HG02642 (cell line): ENCODE measurements at regions not wholly inside any gene's neighbourhood (a gene's known extent, or its start where the extent isn't known, plus 50 kb on each side); places are given as distances from the start of the nearest gene placed in this dataset.
"Not testable (repeated sequence)": the region's sequence is repeated elsewhere in the genome, so short reads cannot be mapped to it uniquely, and the experiment has no call there.

Source experiments
- ATAC-seq: cut with Tn5 transposase; IDR thresholded peaks from one replicate; pipeline ENCODE4 v1.9.1; 2021; ENCODE audit warnings: mild to moderate bottlenecking; ENCODE audit not compliant: unreplicated experiment, poor library complexity

DNA sequence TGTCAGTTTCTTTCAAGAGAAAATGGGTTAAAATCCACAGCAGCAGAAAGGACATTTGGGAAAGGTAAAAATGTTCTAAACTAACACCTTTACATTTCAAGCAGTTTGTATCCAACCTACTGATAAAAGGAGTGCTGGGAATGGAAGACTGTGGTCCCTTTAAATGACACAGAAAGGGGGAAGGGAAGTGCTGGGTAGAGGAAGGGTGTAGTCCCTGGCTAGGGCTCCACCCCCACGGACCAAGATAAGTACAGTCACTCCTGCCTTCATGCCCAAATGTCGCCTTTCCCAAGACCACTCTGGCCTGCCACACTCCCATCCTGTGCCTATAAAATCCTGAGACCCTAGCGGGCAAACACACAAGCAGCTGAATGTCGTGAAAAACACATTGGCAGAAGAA is 350.9 kb upstream of the POU1F1 start:
- no peak for ATAC-seq

DNA sequence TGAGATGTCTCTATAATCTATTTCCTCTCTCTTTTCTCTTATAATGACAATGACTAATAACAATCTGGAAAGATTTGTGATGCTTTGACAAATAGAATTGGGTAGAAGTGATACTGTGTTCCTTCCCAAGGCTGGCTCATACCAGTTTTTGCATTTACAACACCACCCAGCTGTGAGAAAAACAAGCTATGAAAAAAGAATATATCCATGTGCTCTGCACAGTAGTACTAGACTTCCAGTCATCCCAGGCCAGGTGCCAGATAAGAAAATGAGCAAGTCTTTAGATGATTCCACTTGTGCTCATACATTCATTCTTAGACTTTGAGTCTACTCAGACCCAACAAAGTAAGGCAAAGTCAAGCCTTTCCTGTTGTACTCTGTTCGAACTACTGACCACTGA is 350.2 kb upstream of the POU1F1 start:
- ATAC-seq: no peak

DNA sequence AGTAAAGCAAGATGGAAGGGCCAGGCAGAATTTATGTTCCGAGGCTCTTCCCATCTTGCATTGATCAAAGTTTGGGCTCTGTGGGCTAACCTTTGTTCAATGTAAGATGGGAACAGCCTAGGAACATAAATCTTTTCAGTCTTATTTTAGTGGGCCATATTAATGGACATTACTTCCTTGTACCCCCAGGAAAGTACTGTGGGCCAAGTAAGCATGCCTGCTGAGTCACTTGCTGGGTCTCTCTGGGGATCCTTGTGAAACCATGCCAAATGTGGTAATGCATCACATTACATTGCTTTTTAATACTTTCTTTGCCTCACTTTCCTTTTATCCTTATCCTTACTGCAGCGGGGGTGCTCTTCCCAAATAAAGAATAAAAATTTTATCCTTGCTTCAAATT is 349.5 kb upstream of the POU1F1 start:
- no peak for ATAC-seq

DNA sequence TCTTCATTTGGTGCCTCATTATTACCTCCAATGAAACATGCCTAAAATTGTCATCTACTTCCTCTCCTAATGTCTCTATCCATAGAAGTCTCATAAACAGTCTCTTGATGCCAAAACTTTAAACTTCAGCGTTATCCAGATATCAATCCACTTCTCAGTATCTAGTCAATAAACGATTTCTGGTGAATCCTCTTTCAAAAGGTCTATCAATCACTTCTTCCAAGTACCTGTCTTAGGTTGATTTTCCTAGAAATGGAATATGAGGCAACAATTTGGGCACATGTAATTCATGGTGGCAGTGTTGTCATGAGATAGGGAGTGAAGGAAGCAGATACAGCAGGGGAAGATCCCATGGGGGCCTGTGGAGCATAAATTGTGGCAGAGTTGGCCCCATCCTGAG is 348.5 kb upstream of the POU1F1 start:
- ATAC-seq: no peak

DNA sequence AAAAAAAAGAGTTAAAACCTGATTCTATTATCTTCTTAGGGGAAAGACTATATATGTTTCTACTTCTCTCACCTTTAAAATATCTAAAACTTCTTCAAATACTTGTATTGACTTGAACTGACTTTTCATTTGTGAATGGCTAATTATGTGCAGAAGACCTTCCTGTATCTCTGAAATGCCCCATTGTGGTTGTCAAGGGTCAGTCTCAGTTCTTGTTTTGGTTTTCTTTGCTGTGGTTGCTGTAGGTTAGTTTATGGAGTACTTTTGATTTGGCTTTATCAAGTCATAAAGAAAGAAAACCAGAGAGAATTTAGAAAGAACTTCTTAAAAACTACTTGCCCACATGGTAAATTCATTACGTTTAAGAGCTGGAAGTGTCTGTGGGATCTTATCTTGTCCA is 345.3 kb upstream of the POU1F1 start:
- no peak for ATAC-seq

DNA sequence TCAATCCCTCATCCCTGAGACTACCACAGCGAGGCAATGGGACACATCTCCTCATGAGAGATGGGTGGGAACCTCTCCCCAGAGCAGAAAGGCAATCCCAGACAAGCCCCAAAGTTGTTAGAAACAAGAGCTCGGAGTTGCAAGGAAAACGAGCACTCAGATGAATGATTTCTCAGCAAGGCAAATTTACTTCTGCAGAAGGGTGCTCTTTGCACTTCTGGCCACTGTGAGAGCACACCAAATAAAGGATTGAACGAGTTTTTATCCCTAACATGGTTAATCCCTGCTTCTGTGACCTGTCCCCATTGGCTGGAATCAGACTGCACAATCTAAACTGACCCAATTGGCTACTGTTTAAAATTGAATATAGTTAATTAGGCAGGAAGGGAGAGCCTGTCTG is 339.1 kb upstream of the POU1F1 start:
- ATAC-seq: no peak

DNA sequence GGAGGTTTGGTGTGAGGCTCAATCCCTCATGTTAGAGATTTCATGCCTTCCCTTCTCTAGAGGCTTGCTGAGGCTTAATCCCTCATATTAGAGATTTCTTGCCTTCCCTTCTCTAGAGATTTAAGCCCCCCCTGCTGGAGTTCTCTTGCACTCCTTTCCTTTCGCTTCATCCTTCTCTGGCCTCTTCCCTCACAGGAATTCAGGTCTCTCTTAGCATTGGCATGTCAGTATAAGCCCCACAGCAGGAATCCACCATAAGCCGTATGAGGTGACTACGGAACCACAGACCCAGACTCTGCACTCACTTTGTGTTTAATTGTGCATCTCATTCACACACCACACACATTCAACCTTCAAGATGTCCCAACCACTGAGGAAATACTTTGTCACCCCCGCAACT is 338.6 kb upstream of the POU1F1 start:
- no peak for ATAC-seq

DNA sequence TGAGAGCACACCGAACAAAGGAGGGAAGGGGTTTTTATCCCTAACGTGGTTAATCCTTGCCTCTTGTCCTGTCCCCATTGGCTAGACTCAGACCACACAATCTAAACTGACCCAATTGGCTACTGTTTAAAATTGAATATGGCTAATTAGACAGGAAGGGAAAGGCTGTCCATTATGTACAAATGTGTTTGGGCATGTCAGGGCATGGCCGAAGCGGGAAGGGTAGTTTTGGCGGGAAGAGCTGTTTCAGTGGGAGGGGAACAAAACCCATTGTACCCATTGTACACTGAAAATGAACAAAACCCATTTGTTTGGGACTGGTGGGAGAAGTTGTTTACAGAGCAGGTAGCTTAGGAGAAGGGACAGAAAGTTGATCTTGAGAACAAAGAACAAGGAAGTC is 330.9 kb upstream of the POU1F1 start:
- ATAC-seq: no peak

DNA sequence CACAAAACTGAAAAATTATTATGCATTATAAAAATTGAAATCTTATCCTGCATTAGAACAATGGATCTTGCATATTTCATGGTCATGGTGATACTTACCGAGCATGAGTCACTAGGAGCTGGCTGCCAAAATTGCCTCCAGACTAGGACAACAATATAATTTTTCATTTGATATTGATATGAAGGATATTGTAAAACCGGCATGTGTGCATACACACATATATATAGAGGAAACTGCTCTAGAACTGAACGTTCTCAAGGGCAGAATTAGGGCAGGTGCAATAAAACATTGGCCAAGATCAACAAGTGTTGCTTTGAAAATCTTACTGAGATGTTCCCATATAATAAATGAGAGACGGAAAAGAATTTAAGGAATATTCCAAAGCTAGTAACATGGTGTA is 319.4 kb upstream of the POU1F1 start:
- no peak for ATAC-seq

DNA sequence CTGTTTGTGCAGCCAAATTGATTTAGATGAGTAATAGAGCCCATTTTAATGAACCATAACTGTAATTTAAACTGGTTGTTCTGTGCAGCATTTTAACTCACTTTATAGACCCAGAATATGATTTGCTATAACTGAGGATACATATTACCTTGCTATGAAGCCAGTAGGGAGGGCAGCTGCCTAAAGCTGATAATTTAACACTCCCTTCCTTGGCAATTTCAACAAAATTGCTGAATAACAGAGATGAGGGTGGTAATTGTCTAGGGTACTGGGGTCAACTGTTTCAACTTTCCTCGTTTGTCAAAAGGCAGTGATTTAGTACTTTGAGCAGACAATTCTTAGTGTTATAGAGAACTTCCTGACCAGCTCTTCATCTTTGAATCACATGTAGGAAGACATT is 304.9 kb upstream of the POU1F1 start:
- no peak for ATAC-seq

DNA sequence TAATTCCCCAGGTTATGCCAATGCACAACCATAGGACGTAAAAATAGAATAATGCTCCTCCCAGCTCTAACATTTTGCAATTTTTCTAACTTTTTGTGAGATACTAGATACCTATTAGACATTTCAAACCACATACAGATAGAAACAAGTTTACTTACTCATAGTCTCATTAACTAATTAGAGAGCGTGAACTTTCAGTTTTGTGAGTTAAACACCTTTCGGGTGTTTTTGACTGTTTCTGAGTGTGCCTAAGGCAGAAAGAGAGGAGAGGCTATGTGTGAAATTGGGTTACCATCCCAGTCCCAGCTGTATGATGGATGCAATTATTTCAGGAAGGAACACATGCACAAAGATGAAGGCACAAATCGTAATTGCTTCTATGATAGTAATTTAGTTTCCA is 300.4 kb upstream of the POU1F1 start:
- ATAC-seq: no peak

DNA sequence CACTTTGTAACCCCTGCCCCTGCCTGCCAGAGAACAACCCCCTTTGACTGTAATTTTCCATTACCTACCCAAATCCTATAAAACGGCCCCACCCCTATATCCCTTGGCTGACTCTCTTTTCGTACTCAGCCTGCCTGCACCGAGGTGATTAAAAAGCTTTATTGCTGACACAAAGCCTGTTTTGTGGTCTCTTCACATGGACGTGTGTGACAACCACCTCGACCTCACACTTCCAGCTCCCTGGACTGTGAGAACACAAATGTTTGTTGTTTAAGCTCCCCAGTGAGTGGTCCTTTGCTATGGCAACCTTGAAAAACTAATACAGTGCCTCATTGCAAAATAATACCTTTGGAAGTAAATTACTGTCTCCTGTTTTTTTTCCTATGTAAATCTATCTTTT is 299.2 kb upstream of the POU1F1 start:
- ATAC-seq: no peak

DNA sequence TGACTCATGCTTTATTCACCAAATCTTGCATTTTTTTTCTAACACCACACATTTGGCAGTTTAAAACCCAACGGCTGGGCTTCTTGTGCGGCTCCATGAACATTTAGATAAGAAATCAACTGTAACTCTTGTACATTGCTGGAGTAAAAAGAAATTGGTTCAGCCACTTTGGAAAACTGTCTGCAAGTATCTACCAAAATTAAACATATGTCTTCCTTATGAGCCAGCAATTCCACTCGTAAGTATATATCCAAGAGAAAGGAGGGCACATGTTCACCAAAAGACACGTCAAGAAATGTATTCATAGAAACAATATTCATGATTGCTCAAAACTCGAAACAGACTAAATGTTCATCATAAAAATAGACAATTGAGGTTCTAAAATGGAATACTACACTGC is 291.9 kb upstream of the POU1F1 start:
- no peak for ATAC-seq

DNA sequence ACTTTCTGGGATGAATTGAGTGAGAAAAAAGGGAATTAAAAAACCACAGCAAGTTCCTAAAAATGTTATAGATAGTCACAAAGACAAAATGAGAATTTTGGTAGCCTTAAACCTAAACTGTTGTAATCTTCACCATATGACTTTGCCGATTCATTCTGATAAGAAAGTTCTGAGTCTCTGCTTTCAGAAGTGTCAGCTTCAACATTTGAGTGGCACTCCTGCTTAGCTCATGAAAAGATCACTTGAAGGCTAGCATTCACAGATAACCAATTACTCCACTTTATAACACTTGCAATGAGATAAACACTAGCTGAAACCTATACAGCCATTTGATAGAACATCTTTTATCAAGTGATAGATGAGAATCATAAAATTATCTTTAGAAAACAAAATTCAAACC is 288.1 kb upstream of the POU1F1 start:
- ATAC-seq: no peak

DNA sequence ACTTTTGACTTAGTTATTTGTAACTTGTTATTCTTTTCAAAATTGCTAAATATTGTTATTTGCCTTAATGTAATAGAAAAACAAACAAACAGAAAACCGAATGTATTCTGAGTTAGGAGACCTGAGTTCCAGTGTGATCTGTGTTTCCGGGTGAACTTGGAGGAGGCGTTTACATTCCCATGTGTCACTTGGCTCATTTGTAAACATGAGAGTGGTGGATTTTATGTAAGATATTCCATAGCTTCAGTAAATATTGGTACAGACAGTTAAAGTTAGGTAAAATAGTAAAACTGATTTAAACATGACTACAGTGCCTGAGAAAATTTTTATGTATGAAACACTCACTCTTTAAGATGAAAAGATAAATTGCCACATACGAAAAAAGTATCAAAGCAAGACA is 287.3 kb upstream of the POU1F1 start:
- no peak for ATAC-seq

DNA sequence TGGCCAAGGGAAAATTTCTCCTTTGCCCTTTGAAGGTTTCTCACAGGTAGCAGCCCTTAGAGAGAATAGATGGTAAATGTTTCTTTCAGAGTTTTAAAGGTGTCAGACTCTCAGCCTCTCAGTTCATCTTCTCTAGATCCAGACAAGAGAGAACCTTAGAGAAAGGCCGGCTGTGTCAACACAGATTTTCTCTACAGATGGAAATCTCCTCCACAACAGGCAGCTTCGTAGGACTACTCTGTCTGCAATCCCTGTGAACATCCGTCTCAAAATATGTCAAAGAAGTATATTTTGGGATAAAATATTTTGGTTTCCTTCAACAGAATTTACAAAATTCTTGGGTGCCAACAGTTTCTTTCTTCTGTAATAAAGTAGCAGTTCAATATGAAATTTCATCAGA is 282.1 kb upstream of the POU1F1 start:
- no peak for ATAC-seq

DNA sequence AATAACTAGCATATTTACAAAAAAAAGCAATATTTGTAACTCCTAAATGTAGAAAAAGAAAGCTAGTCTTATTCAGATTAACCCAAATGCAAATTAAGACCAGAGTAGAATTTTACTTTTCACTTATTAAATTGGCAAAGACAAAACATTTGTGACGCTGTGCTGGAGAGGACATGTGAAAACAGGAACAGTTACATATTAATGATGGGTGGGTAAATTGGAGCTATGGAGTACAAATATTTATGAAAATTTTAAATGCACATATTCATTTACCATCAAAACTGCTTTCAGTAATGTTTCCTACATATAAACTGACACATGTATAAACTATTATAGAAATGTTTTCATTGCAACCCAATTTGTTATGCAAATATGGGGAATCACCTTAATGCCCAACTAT is 278.9 kb upstream of the POU1F1 start:
- ATAC-seq: no peak

DNA sequence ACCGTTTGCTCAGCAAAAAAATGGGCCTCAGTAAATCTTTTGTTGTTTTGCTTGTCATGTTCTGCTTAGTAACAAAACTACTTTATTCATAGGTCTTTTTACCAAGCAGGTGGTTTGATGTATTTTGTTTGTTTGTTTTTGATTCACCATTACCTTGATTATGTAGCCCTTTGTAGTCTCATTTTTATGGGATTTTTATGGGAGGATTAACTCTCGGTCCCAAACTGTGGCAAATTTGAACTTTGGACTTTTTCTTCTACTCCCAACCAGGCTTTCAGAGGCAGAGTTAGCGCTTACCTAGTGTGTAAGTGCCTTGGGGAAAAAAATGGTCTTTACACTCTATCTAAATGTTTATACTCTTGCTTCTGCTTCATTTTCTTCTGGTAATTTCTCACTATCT is 276.7 kb upstream of the POU1F1 start:
- no peak for ATAC-seq

DNA sequence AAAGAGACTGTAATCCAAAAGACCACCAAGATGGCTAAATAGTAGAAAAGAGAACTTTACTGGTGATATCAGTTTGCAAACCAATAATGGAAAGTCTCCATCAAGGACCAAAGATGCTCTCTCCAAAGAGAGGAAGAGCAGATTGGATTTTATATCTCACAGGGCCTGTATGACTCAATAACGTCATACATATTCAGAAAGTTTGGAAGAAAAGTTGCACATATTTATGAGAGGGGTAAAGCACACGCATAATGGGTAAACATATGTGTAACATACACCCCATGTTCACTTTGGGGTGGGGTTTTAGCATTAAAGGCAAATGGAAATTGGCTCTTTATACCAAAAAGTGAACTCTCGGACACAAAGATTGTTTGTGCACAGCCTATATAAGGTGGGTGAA is 274.5 kb upstream of the POU1F1 start:
- ATAC-seq: no peak

DNA sequence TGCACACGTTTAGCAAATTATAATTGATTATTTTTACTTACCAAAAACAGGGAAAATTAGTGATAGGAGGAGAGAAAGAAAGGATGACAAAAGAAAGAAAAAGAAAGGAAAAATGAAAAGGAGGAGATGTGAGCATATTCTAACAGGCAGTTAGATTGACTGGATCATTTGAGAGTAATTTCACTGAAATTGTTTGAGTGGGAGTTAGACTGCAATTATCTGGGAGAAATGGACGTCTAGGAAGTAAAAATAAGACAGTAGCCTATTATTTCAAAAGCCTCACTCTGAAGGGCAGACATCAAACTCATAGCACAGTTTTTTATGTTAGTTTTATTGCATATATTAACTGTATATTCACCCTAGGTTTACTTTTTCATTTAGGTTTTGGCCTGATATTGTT is 272.8 kb upstream of the POU1F1 start:
- ATAC-seq: no peak

DNA sequence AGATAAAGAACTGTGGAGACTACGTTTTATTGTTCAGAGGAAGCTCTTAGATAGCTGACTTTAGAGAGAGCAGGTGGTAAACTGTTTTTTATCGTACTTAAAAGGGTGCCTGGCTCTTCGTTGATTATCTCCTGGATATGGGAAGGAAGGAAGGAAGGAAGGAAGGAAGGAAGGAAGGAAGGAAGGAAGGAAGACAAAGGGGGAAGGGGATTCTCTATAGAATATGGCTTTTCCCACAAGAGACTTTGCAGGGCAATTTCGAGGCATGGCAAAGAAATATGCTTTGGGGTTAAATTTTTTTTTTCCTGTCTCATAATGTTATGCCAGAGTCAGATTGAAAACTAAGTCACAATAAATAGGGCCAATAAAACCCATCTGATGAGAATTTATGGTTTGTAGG is 271.9 kb upstream of the POU1F1 start:
- ATAC-seq: no peak

DNA sequence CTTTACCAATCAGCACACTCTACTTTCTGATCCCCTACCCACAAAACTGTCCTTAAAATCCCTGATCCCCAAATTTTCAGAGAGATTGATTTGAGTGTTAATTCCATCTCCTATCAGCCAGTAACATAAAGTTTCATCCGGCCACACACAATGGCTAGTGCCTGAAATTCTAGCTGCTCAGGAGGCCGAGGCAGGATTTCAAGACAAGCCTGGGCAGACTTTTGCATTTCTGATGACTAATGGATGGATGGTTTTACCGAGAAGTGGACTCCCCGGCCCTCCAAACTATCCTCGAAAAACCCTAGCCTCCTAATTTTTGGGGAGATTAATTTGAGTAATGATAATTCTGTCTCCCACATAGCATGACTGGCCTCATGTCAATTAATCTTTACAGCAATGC is 269.8 kb upstream of the POU1F1 start:
- no peak for ATAC-seq

DNA sequence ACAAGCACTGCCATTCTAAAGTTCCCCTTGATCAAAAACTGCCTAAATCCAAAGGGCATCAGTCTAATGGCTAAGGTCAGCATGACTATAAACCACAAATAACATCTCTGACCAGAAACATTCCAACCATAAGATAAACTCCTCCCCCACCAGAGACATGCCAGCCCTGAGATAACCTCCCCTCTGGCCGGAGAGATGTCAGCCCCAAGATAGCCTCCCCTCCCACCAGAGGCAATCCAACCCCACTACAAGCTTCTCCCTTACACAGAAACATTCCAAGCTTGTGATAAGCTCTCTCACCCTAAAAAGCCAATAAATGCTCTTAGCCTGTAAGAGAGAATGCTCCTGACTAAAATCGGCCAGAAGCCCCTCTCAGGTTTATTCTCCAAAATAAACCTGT is 267.0 kb upstream of the POU1F1 start:
- not testable (repeated sequence) for ATAC-seq

DNA sequence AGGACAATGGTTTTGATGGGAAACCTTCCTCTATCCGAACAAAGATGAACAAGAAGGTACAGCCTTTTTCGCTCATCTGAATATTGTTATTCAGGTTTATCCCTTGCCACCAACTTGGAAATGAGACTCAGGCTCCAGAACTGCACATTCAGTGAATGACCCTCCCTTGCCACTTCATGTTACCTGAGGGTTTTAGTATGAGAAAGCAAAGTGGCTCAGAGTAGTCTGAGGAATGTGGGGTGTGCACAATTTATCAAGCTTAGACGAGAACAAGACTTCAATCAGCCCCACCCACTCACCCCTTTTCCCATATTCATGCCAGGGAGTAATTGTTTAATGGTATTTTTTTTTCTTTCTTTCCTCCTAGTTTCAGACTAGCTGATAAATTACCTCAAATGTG is 265.3 kb upstream of the POU1F1 start:
- ATAC-seq: no peak
